Memory B cell (primary cell): ENCODE measurements at regions not wholly inside any gene's neighbourhood (a gene's known extent, or its start where the extent isn't known, plus 50 kb on each side); places are given as distances from the start of the nearest gene placed in this dataset.

ENCODE experiments used
- ATAC-seq: fragments of 150-1000 bp; cut with Tn5 transposase; 2 replicates; pipeline ENCODE4 v1.10.0; 2021; ENCODE audit warnings: low read depth, mild to moderate bottlenecking, moderate library complexity
- DNase-seq, 2 donors: peaks; one replicate each; pipeline ENCODE4 v3.0.0; 2022; ENCODE audit warnings: low spot score in 2 of 2
- H3K27ac Mint-ChIP-seq: one replicate; pipeline ENCODE4 v1.8.0; 2022; ENCODE audit warnings: mild to moderate bottlenecking, moderate library complexity, mixed read lengths
- H3K27me3 Mint-ChIP-seq: one replicate; pipeline ENCODE4 v1.8.0; 2022; ENCODE audit warnings: mixed read lengths
- H3K36me3 Mint-ChIP-seq: one replicate; pipeline ENCODE4 v1.8.0; 2022; ENCODE audit warnings: mild to moderate bottlenecking, mixed read lengths
- H3K4me1 Mint-ChIP-seq: one replicate; pipeline ENCODE4 v1.8.0; 2022; ENCODE audit warnings: mixed read lengths
- H3K4me3 Mint-ChIP-seq: one replicate; pipeline ENCODE4 v1.8.0; 2022; ENCODE audit warnings: mild to moderate bottlenecking, moderate library complexity, mixed read lengths
- H3K9me3 Mint-ChIP-seq: one replicate; pipeline ENCODE4 v1.8.0; 2022; ENCODE audit warnings: mixed read lengths

DNA sequence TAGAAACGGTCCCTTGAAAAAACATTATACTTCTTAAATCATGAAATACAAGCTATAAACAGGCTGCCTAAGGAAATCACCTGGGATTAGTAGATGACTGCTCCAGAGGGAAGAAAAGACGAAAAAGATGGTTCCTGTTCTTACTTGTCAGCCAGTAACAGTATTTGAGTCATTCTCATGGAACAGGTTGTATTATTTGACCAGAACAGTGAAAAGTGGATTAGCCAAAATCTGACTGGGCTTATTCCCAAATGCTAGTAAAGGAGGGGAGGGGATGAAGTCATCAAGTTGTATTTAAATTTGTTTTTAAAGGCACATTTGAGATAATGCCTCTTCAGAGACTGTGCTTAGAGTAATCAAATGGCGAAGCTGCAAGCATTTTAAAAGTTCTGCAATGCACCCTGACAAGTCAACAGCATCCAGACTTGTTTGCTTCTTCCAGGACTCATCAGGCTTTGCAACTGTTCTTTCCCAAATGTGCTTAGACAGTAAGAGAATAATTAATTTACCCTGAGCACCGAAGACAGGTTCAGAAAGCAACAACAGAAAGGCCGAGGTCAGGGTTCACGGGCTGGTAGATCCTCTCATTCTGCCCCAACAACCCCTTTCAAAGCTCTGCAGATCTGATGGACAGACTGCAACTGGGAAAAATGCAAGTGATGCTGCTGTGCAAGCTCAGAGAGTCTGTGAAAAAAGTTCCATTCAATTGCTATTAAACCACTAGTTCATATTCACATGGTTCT is 800.6 kb downstream of the KCTD16 start:
- Mint-ChIP-seq H3K27me3 (no peaks in the 10 kb centered on the region), H3K4me3 (no peak overlapping the region), H3K4me1 (no peaks in the 10 kb centered on the region), H3K27ac (no peak overlapping the region), H3K36me3 (no peaks in the 10 kb centered on the region), H3K9me3 (peaks cover 7% of the 10 kb centered on the region)
- DNase-seq (no peak), ATAC-seq (no peak)

DNA sequence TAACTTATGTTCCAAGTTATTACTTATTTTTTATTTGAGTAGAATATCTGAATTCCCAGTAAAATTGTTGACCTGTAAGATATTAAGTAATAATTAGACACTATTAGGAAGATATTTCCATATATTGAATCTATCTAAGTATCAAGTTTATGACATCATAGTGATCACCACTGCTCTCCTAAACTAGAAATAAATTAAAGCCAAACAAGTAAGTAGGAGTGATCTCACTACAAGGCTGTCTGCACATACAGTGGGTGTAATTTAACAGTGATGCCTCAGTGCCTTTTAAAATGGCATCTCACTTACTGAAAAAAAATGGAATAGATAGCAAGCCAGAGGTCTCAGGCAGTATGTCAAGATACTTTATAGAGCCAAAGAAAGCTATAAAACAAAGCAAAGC is 789.6 kb downstream of the KCTD16 start:
- no peaks in the 10 kb centered on the region for H3K9me3 Mint-ChIP-seq
- ATAC-seq, result no peak
- H3K27me3 Mint-ChIP-seq, result no peaks in the 10 kb centered on the region
- no peak for DNase-seq
- no peaks in the 10 kb centered on the region for H3K36me3 Mint-ChIP-seq
- H3K27ac Mint-ChIP-seq, result no peak overlapping the region
- H3K4me3 Mint-ChIP-seq, result no peak overlapping the region
- H3K4me1 Mint-ChIP-seq, result no peaks in the 10 kb centered on the region

DNA sequence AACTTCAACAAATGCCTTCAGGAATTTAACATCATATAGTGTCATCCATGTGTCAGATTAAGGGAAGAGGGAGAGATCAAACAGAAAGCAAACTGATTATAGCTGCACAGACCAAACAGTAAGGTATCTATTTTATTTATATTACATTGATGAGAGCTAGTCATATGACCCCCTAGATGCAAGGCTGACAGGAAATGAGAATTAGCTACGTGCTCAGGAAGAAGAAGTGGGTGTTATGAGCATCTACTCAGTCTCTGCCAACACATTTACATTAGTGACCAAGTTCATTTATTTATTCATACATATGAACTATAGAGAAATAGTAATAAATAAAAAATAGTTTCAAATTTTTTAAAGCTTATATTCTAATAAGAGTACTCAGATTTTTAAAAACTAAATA is 787.3 kb downstream of the KCTD16 start:
- no peak overlapping the region for H3K27ac Mint-ChIP-seq
- DNase-seq (no peak), ATAC-seq (no peak)
- H3K4me3 Mint-ChIP-seq, result no peak overlapping the region
- H3K27me3 Mint-ChIP-seq, result no peaks in the 10 kb centered on the region
- H3K36me3 Mint-ChIP-seq, result no peaks in the 10 kb centered on the region
- no peaks in the 10 kb centered on the region for H3K4me1 Mint-ChIP-seq
- H3K9me3 Mint-ChIP-seq, result no peaks in the 10 kb centered on the region

DNA sequence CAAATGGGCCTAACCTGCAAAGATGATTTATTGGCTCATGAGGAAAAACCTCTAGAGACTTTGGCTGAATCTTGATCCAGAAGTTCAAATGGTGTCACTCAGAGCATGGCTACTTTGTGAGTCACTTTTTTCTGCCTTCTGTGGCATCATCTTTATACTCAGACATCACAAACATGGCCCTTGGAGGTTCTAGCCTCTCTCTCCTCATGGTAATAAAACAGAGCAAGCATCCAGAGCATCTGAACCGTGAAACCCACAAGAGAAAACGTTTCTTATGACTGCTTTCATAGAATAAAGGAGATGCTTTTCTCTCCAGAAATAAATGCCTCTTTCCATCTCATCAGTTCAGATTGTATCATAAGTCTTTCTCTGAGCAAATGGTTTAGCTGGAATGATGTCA is 780.3 kb downstream of the KCTD16 start:
- H3K4me3 Mint-ChIP-seq, result no peak overlapping the region
- H3K4me1 Mint-ChIP-seq, result no peaks in the 10 kb centered on the region
- no peaks in the 10 kb centered on the region for H3K9me3 Mint-ChIP-seq
- H3K27me3 Mint-ChIP-seq, result no peaks in the 10 kb centered on the region
- DNase-seq (no peak), ATAC-seq (no peak)
- no peak overlapping the region for H3K27ac Mint-ChIP-seq
- no peaks in the 10 kb centered on the region for H3K36me3 Mint-ChIP-seq

DNA sequence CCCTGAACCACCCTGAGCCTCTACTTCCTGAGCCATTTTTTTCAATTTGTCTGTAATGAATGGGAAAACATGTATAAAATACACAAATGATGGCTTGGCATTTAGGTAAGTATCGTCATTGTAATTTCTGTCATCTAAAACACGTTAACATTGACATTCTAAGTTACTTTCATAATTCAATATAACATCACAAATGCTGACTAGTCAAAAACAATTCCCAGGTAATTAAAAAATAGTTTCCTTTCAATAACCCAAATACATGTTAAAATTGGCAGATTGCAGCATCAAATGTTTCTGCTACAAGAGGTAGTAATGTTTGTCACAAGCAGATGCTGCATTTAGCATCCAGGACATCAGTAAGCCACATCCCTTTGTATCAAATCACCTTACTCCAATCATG is 776.4 kb downstream of the KCTD16 start:
- Mint-ChIP-seq H3K4me1 (no peaks in the 10 kb centered on the region), H3K27me3 (no peaks in the 10 kb centered on the region), H3K36me3 (no peaks in the 10 kb centered on the region)

DNA sequence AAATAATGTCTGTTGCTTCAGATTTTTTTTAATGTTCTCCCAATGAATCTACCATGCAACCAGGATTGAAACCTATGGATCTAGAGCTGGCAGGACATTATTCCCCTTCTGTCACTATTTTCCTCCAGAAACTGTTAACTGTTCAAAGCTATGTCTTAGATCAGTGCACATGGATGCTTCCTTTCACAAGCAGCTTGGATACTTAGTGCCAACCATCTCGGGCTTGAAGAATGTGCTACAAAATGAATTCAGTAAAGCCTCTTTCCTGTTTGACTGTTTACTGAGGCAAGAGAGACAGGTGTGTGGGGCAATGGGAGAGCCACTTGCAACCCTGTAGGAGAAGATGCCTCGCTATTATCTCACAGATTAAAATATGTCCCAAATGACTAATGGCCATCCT is 774.8 kb downstream of the KCTD16 start:
- no peaks in the 10 kb centered on the region for H3K4me1 Mint-ChIP-seq
- ATAC-seq (no peak), DNase-seq (no peak)
- no peak overlapping the region for H3K4me3 Mint-ChIP-seq
- no peak overlapping the region for H3K27ac Mint-ChIP-seq
- H3K27me3 Mint-ChIP-seq, result no peaks in the 10 kb centered on the region
- H3K36me3 Mint-ChIP-seq, result no peaks in the 10 kb centered on the region
- no peaks in the 10 kb centered on the region for H3K9me3 Mint-ChIP-seq

More for the DNA sequence above, 776.4 kb downstream of the KCTD16 start:
- Mint-ChIP-seq H3K4me3 (no peak overlapping the region), H3K27ac (no peak overlapping the region), H3K9me3 (no peaks in the 10 kb centered on the region)
- no peak for DNase-seq
- no peak for ATAC-seq

DNA sequence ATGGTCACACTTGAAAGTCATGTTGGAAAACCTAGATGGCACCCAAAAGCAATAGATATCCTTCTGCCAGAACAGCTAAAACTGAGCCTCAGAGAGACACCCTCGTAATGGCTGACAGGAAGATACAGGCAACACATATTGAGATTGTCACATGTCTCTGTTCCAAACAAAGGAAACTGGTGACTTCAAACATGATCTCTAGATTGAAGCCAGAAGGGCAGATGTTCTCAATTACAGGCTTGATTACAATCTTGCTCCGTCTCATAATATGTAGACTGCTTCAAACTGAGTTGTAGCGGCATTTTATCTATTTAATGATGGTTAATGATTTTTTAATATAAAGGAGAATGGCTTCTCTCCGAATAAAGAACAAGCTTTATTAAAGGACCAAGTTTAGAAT is 774.3 kb downstream of the KCTD16 start:
- Mint-ChIP-seq H3K9me3 (no peaks in the 10 kb centered on the region), H3K36me3 (no peaks in the 10 kb centered on the region), H3K27me3 (no peaks in the 10 kb centered on the region), H3K27ac (no peak overlapping the region), H3K4me3 (no peak overlapping the region), H3K4me1 (no peaks in the 10 kb centered on the region)
- ATAC-seq (no peak), DNase-seq (no peak)

DNA sequence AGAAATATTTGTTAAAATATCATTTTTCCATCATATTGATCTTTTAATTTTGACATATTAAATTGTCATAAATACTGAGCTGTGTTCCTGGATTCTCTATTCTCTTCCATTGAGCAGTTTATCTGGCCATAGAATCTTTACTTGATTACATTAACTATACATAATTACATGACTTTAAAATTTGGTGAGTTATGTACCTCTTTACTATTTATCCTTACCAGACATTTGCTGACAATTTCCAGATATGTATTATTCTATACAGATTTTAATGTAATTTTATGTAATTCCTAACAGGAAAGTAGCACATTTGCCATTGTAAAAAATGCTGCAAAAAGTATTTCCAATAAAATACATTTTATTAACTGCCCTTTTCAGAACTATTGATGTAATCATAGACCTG is 770.3 kb downstream of the KCTD16 start:
- ATAC-seq, result no peak
- no peaks in the 10 kb centered on the region for H3K36me3 Mint-ChIP-seq
- H3K9me3 Mint-ChIP-seq, result peaks cover 2% of the 10 kb centered on the region
- H3K27ac Mint-ChIP-seq, result no peak overlapping the region
- H3K4me1 Mint-ChIP-seq, result no peaks in the 10 kb centered on the region
- no peak for DNase-seq
- H3K27me3 Mint-ChIP-seq, result no peaks in the 10 kb centered on the region
- H3K4me3 Mint-ChIP-seq, result no peak overlapping the region

DNA sequence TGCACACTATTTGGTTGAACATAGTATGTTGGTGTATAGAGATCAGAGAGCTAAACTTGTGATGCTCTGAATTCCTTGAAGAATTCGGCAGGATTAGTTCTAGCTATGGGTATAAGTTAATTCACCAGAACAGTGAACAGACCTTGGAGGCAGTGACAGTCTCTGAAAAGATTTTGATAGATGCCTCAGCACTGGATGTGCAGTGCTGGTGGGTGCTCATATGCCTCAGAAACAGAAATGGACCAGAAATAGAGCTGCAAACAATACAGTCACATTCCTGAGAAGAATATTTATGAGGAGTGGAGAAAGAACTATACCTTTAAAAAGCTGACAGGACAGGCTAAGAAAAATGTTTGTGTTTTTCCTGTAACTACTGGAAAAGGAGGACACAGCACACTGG is 747.7 kb downstream of the KCTD16 start:
- no peaks in the 10 kb centered on the region for H3K4me1 Mint-ChIP-seq
- ATAC-seq (no peak), DNase-seq (no peak)
- H3K9me3 Mint-ChIP-seq, result peaks cover 1% of the 10 kb centered on the region
- no peaks in the 10 kb centered on the region for H3K27me3 Mint-ChIP-seq
- H3K36me3 Mint-ChIP-seq, result no peaks in the 10 kb centered on the region
- no peak overlapping the region for H3K27ac Mint-ChIP-seq
- no peak overlapping the region for H3K4me3 Mint-ChIP-seq

DNA sequence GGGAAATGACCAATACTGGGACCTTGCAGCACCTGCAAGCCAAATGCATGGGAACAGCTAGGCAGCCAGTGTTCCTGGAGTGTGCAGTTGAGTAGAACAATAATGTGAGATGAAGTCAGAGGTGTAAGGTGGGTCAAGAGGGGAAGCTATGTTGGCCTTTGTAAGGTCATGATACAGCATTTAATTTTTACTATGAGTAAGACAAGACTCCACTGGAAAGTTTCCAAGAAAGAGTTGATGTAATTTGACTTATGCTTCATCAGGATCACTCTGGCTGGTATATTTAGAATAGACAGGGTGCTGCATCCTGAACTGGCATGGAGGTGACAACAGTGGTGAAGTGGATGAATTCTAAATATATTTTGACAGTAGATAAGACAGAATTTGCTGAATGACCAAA is 744.8 kb downstream of the KCTD16 start:
- Mint-ChIP-seq H3K27ac (no peak overlapping the region), H3K4me3 (no peak overlapping the region), H3K4me1 (no peaks in the 10 kb centered on the region), H3K36me3 (no peaks in the 10 kb centered on the region), H3K9me3 (peaks cover under 1% of the 10 kb centered on the region), H3K27me3 (no peaks in the 10 kb centered on the region)
- ATAC-seq (no peak), DNase-seq (no peak)

DNA sequence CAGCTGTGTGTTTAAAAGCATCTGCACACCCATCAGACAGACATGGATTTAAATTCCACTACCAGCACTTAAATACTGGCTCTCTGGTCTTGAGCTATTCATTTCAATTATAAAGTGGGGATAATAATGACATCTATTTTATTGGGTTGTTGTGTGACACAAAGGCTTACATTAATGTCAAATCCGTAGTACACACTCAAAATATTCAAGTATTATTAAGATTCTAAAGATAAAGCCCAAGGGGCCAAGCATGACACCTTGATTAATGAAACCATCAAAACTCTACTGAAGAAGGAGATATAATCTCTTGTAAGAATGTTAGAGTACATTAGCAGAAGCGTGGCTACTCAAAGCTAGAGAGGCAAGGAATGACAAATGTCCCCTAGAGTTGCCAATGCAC is 743.0 kb downstream of the KCTD16 start:
- no peak for ATAC-seq
- Mint-ChIP-seq H3K4me1 (no peaks in the 10 kb centered on the region), H3K4me3 (no peak overlapping the region), H3K27ac (no peak overlapping the region), H3K9me3 (peaks cover 2% of the 10 kb centered on the region), H3K36me3 (no peaks in the 10 kb centered on the region), H3K27me3 (no peaks in the 10 kb centered on the region)
- DNase-seq, result no peak

DNA sequence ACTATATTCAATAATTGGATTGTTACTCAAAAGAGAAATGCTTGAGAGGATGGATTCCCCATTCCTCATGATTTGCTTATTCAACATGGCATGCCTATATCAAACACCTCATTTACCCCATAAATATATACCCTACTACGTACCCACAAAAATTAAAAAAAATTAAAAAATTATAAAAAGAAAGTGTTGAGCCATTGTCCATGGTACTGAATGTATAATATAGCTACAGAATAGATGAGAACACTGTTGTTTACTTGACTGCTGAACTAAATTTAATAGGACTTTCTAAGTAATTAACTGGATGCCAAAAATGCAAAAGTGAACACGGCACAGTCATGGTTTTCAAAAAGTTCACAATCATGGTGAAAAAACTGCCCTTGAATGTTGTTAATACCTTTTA is 725.8 kb downstream of the KCTD16 start:
- Mint-ChIP-seq H3K9me3 (peaks cover 9% of the 10 kb centered on the region), H3K27ac (no peak overlapping the region), H3K4me3 (no peak overlapping the region), H3K36me3 (no peaks in the 10 kb centered on the region), H3K4me1 (no peaks in the 10 kb centered on the region), H3K27me3 (no peaks in the 10 kb centered on the region)
- no peak for ATAC-seq
- DNase-seq, result no peak

DNA sequence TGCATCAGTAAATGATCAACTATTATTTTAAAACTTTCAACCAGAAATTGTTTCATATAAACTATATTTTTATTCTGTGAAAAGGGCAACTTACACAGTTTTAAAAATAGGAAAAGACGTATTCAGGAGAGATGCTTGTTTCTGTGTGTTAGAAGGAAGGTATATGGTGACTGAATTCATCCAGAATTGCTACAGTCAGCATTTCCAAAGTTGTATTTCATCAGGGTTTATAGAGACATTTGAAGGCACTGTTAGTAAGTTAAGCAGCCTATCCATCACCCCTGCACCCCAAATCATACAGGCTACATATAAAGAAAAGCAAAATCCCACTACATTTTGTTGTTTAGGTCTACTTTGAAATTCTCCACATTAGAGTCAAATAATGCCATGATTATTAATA is 716.0 kb downstream of the KCTD16 start:
- Mint-ChIP-seq H3K27me3 (no peaks in the 10 kb centered on the region), H3K27ac (no peak overlapping the region), H3K9me3 (peaks cover 2% of the 10 kb centered on the region), H3K4me1 (no peaks in the 10 kb centered on the region), H3K4me3 (no peak overlapping the region), H3K36me3 (no peaks in the 10 kb centered on the region)
- DNase-seq (no peak), ATAC-seq (no peak)

DNA sequence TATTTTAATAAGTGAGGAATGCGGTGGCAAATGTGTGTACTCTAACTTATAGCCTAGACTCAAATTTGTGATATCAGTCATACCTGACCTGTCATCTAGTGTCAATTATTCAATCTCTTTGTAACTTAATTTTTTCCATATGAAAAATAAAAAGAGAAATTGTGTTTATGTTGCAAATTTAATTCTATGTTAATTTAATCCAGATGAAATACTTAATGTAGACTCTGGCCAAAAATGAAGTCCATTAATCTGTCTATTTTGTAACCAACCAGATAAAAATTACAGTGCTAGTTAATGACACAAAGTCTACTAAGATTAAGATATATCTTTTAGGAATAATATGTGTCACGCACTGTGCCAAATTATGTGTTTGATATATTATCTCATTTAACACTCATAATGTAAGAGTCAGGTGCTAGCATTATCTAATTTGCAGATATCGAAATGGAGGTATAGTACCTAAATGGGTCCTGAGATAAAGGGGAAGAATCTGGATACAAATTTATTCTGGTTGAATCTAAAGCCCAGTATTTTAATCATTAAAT is 712.1 kb downstream of the KCTD16 start:
- Mint-ChIP-seq H3K9me3 (peaks cover 2% of the 10 kb centered on the region), H3K4me3 (no peak overlapping the region), H3K36me3 (no peaks in the 10 kb centered on the region), H3K27me3 (no peaks in the 10 kb centered on the region), H3K27ac (no peak overlapping the region), H3K4me1 (no peaks in the 10 kb centered on the region)
- DNase-seq, result no peak
- no peak for ATAC-seq

DNA sequence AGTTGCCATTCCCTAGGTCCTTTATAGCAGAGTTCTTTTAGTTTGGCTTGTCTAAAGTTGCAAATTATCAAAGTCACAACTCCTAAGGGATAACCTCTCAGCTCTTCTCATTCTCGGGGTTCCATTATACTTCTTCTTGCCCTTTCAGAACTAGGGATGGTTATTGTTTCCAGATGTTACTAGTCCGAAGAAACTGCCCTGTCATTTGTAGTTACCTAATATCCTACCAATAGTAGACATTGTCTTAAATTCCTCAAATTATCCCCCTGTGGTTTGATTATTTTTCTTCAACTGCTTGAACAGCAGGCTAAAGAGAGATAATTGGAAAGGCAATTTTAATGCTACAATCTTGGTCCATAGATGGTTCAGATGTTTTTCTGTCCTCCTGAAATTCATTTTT is 709.8 kb downstream of the KCTD16 start:
- Mint-ChIP-seq H3K27me3 (no peaks in the 10 kb centered on the region), H3K36me3 (no peaks in the 10 kb centered on the region), H3K4me1 (no peaks in the 10 kb centered on the region), H3K4me3 (no peak overlapping the region), H3K27ac (no peak overlapping the region), H3K9me3 (peaks cover 4% of the 10 kb centered on the region)
- no peak for ATAC-seq
- DNase-seq, result no peak
